ENCODE measurements at regions not wholly inside any gene's neighbourhood (a gene's known extent, or its start where the extent isn't known, plus 50 kb on each side); places are given as distances from the start of the nearest gene placed in this dataset.
A peak's percentile ranks its signal among the peaks of the same experiment; 100 is the strongest.

DNA sequence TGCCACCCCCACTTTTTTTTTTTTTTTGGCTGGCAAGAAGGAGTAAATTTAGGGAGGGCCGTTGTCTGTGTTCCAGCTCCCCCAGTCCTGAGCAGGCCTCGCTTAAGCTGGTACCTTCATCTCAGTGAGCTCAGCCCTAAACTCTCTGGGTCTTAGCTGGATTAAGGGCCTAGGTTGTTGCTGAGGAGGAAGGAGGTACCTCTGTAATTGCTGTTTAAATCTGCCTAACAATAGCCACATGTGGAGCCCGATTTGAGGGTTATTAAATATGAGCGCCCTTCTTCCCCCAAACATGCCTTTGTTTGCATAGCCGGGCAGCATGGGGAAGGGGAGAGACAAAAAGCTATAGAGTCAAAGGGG, 179.0 kb upstream of the PITX1 start:
- TF ChIP-seq, protein P1, sequence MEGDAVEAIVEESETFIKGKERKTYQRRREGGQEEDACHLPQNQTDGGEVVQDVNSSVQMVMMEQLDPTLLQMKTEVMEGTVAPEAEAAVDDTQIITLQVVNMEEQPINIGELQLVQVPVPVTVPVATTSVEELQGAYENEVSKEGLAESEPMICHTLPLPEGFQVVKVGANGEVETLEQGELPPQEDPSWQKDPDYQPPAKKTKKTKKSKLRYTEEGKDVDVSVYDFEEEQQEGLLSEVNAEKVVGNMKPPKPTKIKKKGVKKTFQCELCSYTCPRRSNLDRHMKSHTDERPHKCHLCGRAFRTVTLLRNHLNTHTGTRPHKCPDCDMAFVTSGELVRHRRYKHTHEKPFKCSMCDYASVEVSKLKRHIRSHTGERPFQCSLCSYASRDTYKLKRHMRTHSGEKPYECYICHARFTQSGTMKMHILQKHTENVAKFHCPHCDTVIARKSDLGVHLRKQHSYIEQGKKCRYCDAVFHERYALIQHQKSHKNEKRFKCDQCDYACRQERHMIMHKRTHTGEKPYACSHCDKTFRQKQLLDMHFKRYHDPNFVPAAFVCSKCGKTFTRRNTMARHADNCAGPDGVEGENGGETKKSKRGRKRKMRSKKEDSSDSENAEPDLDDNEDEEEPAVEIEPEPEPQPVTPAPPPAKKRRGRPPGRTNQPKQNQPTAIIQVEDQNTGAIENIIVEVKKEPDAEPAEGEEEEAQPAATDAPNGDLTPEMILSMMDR (IDR thresholded peaks at IDR 0.05) = no peak
- no peak overlapping the region for H3K27ac Mint-ChIP-seq (ENCODE audit: unreplicated experiment)
- no peaks in the 10 kb centered on the region for H3K9me3 Mint-ChIP-seq (ENCODE audit: unreplicated experiment)
- peaks cover 14% of the 10 kb centered on the region for H3K27me3 Mint-ChIP-seq (ENCODE audit: unreplicated experiment)
- DNase-seq (ENCODE audit: extremely low spot score, unreplicated experiment) = peak; percentile 19
- no peak overlapping the region for H3K4me3 Mint-ChIP-seq (ENCODE audit: unreplicated experiment)
- peaks cover 13% of the 10 kb centered on the region for H3K4me1 Mint-ChIP-seq (ENCODE audit: unreplicated experiment)
- no peaks in the 10 kb centered on the region for H3K36me3 Mint-ChIP-seq (ENCODE audit: unreplicated experiment)

DNA sequence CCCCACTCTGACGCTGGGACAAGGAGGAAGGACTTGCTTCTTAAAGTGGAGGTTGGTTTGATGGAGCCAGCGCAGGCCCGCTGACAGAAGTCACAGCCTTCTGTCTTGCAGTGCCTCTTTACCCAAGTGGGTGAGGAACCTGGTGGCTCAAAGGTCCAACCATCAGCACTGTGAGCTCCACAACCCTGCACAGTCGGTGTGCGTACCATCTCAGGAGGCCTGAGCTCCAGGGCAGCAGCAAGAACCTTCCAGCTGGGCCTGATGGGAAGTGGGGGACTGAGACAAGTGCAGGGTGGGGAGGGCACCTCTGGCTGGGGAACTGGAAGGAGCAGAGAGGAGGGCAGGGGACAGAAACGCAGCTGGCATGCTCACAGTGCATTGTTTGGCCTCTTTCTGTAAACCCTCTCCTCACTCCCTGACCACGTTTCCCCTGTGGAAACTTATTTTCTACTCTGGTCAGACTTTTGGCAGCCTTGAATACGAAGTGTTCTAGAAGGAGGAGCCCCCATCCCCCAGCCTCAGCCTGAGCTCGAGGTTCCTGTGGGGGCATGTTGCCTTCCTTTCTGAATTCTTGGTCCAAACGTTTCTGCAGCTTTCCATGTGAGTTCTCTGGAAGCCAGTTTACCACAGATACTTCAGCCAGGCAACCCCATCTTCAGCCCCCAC, 178.5 kb upstream of the PITX1 start:
- Mint-ChIP-seq H3K4me3 (ENCODE audit: unreplicated experiment) (no peak overlapping the region), H3K27me3 (ENCODE audit: unreplicated experiment) (peaks cover 14% of the 10 kb centered on the region), H3K36me3 (ENCODE audit: unreplicated experiment) (no peaks in the 10 kb centered on the region), H3K4me1 (ENCODE audit: unreplicated experiment) (peaks cover 15% of the 10 kb centered on the region), H3K27ac (ENCODE audit: unreplicated experiment) (no peak overlapping the region), H3K9me3 (ENCODE audit: unreplicated experiment) (no peaks in the 10 kb centered on the region)
- DNase-seq (ENCODE audit: extremely low spot score, unreplicated experiment) = peak; percentile 71
- TF ChIP-seq, protein P1 (IDR thresholded peaks at IDR 0.05) = no peak

DNA sequence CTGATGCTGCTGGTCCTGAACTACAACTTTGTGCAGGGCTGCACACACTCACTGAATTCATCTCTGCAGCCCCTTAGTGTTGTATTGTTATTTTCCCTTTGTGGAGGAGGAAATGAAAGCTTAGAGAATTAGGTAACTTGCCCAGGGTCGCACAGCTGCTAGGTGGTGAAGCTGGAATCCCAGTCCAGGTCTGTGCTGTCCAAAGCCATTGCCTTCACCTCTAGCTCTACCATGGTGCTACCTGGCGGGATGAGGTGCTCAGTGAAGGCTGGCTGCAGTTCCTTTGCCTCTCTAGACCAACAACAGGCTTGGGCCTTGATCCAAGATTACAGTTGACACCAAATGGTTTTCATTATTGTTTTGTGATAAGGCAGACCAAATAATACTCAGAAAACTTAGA, 177.8 kb upstream of the PITX1 start:
- Mint-ChIP-seq H3K4me1 (ENCODE audit: unreplicated experiment) (peaks cover 15% of the 10 kb centered on the region), H3K27ac (ENCODE audit: unreplicated experiment) (no peak overlapping the region), H3K36me3 (ENCODE audit: unreplicated experiment) (no peaks in the 10 kb centered on the region), H3K4me3 (ENCODE audit: unreplicated experiment) (no peak overlapping the region), H3K27me3 (ENCODE audit: unreplicated experiment) (peaks cover 14% of the 10 kb centered on the region), H3K9me3 (ENCODE audit: unreplicated experiment) (no peaks in the 10 kb centered on the region)
- DNase-seq (ENCODE audit: extremely low spot score, unreplicated experiment) = no peak
- TF ChIP-seq, protein P1 (IDR thresholded peaks at IDR 0.05) = no peak

DNA sequence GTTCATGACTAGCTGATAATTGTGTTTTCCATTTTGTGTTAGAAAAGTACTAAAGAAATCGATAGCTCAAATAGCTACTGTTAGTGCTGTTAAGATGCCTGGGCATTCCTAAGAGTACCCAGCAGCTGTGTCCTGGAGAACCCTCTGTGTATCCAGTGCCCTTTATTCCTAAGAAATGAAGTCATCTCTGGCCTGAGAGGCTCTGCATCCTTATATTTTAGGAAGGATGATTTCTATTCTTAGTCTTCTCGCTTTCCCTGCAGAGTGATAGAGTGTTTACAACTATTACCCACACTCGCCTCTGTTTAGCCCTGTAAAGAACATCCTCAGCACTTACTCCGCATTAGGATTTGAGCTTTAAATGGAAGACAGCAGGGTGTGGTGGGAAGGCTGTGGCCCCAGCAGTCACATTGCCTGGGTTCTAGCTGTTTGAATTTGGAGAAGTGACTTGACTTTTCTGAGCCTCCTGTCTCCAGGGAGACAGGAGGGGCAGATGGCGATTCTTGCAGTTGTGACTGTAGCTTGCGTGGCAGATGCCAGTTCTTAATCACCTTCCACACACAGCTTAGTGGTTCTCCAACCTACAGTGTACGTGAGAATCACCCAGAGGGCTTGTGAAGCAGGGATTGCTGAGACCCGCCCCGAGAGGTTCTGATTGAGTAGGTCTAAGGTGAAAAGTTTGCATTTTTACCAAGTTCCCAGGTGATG, 177.2 kb upstream of the PITX1 start:
- Mint-ChIP-seq H3K4me3 (ENCODE audit: unreplicated experiment) (no peak overlapping the region), H3K9me3 (ENCODE audit: unreplicated experiment) (no peaks in the 10 kb centered on the region), H3K27ac (ENCODE audit: unreplicated experiment) (no peak overlapping the region), H3K4me1 (ENCODE audit: unreplicated experiment) (peaks cover 15% of the 10 kb centered on the region), H3K27me3 (ENCODE audit: unreplicated experiment) (peaks cover 14% of the 10 kb centered on the region), H3K36me3 (ENCODE audit: unreplicated experiment) (no peaks in the 10 kb centered on the region)
- DNase-seq (ENCODE audit: extremely low spot score, unreplicated experiment) = peak; percentile 27
- TF ChIP-seq, protein P1 (IDR thresholded peaks at IDR 0.05) = no peak

DNA sequence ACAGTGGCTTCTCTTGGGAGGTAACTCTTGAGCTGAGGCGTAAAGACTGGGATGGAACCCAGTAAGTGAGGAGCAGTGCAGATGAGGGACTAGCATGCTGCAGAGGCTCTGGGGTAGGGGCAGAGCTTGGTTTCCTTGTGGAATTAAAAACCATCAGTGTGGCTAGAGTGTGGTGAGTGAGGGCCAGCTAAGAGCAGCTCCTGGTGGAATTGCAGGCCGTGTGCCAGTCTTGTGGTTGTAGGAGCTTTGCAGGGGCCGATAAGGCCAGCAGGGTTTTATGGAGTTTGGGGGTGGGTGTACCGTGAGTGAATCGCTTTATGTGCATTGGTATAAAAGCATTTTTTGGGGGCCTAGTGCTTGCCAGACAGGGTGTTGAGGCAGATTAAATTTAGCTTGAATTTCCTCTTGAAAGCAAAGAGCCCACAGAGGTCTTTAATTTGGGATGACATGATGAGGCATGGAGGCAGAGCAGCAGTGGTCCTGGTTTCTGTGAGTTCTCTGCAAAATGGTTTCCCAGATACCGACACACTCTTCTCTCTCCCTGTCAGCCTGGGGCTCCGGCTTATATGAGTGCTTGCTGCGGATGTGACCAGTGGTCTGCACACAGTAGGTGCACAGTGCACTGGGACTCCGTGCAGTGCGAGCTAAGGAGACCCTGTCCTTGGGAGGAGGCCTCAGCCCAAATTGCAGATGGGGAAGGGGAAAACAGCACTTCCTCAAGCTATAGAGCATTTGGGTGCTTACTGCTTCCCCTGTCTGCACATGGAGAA, 176.4 kb upstream of the PITX1 start:
- DNase-seq (ENCODE audit: extremely low spot score, unreplicated experiment) = peak; percentile 71
- no peak overlapping the region for H3K27ac Mint-ChIP-seq (ENCODE audit: unreplicated experiment)
- H3K9me3 Mint-ChIP-seq (ENCODE audit: unreplicated experiment) = no peaks in the 10 kb centered on the region
- no peak overlapping the region for H3K4me3 Mint-ChIP-seq (ENCODE audit: unreplicated experiment)
- peaks cover 15% of the 10 kb centered on the region for H3K4me1 Mint-ChIP-seq (ENCODE audit: unreplicated experiment)
- H3K27me3 Mint-ChIP-seq (ENCODE audit: unreplicated experiment) = peaks cover 7% of the 10 kb centered on the region
- TF ChIP-seq, protein P1 (IDR thresholded peaks at IDR 0.05) = no peak
- H3K36me3 Mint-ChIP-seq (ENCODE audit: unreplicated experiment) = no peaks in the 10 kb centered on the region

Data from osteocyte (in vitro differentiated cells).